Fibroblast of lung (primary cell): ENCODE measurements at regions not wholly inside any gene's neighbourhood (a gene's known extent, or its start where the extent isn't known, plus 50 kb on each side); places are given as distances from the start of the nearest gene placed in this dataset.

Experiments
- DNase-seq, 2 donors: peaks; one replicate each; pipeline versions ENCODE4 v3.0.0 to v3.0.0-alpha.2; 2010; ENCODE audit warnings: low read depth in 2 of 2
- H2AFZ ChIP-seq: 2 replicates; pipeline ENCODE4 v1.5.1; 2012; ENCODE audit warnings: low read length, control low read depth, inconsistent platforms
- H3K27ac ChIP-seq: 2 replicates; pipeline ENCODE4 v1.5.1; 2011; ENCODE audit warnings: low read length, control low read depth; ENCODE audit not compliant: insufficient read depth
- H3K27me3 ChIP-seq: 2 replicates; pipeline ENCODE4 v1.5.1; 2011; ENCODE audit warnings: mild to moderate bottlenecking, low read length; ENCODE audit not compliant: control insufficient read depth, insufficient read depth
- H3K36me3 ChIP-seq: 2 replicates; pipeline ENCODE4 v1.5.1; 2011; ENCODE audit warnings: low read length; ENCODE audit not compliant: control insufficient read depth, insufficient read depth
- H3K4me1 ChIP-seq: 2 replicates; pipeline ENCODE4 v1.5.1; 2011; ENCODE audit warnings: low read length; ENCODE audit not compliant: control insufficient read depth, insufficient read depth; ENCODE audit errors: extremely low read depth
- H3K4me2 ChIP-seq: 2 replicates; pipeline ENCODE4 v1.5.1; 2011; ENCODE audit warnings: low read length, control low read depth; ENCODE audit not compliant: insufficient read depth; ENCODE audit errors: extremely low read depth
- H3K4me3 ChIP-seq, 4 experiments: fragments of 200-600 bp in 1 of 4; sonication (generic) in 1 of 4; replicated peaks in 1 of 4; 2 replicates each; pipeline ENCODE4 v1.5.1; 2011 to 2016; ENCODE audit warnings: low read length in 4 of 4, low read depth in 3 of 4, mild to moderate bottlenecking in 3 of 4, control low read depth in 2 of 4, inconsistent platforms in 1 of 4, mixed read lengths in 1 of 4; ENCODE audit not compliant: insufficient read depth in 1 of 4; ENCODE audit errors: control extremely low read depth in 1 of 4
- H3K79me2 ChIP-seq: 2 replicates; pipeline ENCODE4 v1.5.1; 2012; ENCODE audit warnings: mild to moderate bottlenecking, low read length, inconsistent platforms; ENCODE audit not compliant: control insufficient read depth, insufficient read depth
- H3K9ac ChIP-seq: 2 replicates; pipeline ENCODE4 v1.5.1; 2011; ENCODE audit warnings: mild to moderate bottlenecking, low read length, control low read depth; ENCODE audit not compliant: insufficient read depth
- H3K9me3 ChIP-seq: 2 replicates; pipeline ENCODE4 v1.5.1; 2012; ENCODE audit warnings: low read depth, low read length; ENCODE audit not compliant: control insufficient read depth, insufficient read depth
- H4K20me1 ChIP-seq: 2 replicates; pipeline ENCODE4 v1.5.1; 2011; ENCODE audit warnings: low read length; ENCODE audit not compliant: control insufficient read depth, insufficient read depth; ENCODE audit errors: extremely low read depth
- EZH2 ChIP-seq: IDR thresholded peaks from 2 replicates; pipeline ENCODE4 v1.5.1; 2012; ENCODE audit warnings: low read length, control low read depth, mild to moderate bottlenecking; ENCODE audit errors: missing control alignments
- TF ChIP-seq, protein P1 (sequence below), 2 donors: IDR thresholded peaks in 1 of 2; conservative IDR thresholded peaks in 1 of 2; 1 replicate in 1 of 2; 2 replicates in 1 of 2; pipeline ENCODE4 v1.5.1; 2011 to 2012; ENCODE audit warnings: low read length in 2 of 2, control low read depth in 1 of 2, inconsistent platforms in 1 of 2, low read depth in 1 of 2, mild to moderate bottlenecking in 1 of 2

DNA sequence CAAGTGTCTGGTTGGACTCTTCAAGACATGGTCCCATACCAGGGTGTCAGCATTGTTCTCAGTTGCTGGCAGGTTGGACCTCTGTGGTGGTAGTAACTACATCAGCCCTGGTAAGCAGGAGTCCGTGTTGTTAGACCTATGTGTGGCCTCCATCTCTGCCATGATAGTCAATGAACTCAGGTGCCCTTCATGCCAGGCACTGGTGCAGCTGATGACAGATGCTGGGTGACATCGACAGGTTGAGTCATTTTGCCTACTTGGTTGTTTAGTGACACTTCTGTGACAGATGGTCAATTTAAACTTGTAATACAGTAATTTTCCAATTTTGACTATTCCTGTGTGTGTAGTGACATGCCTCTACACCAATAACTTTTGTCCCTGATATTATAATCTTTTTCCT, 189.7 kb downstream of the SP3 start:
- no peak overlapping the region for H2AFZ ChIP-seq
- H4K20me1 ChIP-seq, result no peaks in the 10 kb centered on the region
- H3K9ac ChIP-seq, result no peak overlapping the region
- no peak overlapping the region for H3K27ac ChIP-seq
- H3K4me3 ChIP-seq, result no peak overlapping the region
- no peaks in the 10 kb centered on the region for H3K79me2 ChIP-seq
- H3K9me3 ChIP-seq, result no peaks in the 10 kb centered on the region
- H3K4me2 ChIP-seq, result no peak overlapping the region
- H3K4me1 ChIP-seq, result no peaks in the 10 kb centered on the region
- no peak for DNase-seq
- H3K27me3 ChIP-seq, result peaks cover 5% of the 10 kb centered on the region
- no peaks in the 10 kb centered on the region for H3K36me3 ChIP-seq
- TF ChIP-seq, protein P1, sequence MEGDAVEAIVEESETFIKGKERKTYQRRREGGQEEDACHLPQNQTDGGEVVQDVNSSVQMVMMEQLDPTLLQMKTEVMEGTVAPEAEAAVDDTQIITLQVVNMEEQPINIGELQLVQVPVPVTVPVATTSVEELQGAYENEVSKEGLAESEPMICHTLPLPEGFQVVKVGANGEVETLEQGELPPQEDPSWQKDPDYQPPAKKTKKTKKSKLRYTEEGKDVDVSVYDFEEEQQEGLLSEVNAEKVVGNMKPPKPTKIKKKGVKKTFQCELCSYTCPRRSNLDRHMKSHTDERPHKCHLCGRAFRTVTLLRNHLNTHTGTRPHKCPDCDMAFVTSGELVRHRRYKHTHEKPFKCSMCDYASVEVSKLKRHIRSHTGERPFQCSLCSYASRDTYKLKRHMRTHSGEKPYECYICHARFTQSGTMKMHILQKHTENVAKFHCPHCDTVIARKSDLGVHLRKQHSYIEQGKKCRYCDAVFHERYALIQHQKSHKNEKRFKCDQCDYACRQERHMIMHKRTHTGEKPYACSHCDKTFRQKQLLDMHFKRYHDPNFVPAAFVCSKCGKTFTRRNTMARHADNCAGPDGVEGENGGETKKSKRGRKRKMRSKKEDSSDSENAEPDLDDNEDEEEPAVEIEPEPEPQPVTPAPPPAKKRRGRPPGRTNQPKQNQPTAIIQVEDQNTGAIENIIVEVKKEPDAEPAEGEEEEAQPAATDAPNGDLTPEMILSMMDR (conservative IDR thresholded peaks at IDR 0.05 in 1 of 2, IDR thresholded peaks at IDR 0.05 in 1 of 2; ENCODE audit: low read depth in 1 of 2, low read length in 2 of 2), result no peak
- no peak for TF ChIP-seq EZH2

DNA sequence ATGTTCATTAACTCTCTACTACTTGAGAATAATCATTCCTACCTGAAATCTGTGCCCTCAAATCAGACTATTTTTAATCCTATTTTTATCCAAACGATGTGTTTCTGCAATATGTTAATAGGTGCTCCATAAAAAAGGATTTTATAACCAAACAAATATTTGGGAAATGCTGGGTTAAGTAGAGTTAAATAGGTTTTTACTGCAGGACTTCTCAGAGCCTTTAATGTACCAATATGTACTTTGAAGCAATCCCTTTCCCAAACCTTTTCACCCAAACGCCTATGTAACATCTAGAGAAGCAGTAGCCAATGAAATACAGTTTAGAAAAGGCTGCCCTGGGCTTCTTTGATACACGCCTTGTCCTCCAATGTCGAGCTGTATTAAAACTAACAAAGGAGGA, 182.5 kb downstream of the SP3 start:
- no peaks in the 10 kb centered on the region for H3K36me3 ChIP-seq
- no peaks in the 10 kb centered on the region for H3K9me3 ChIP-seq
- H3K27ac ChIP-seq, result no peak overlapping the region
- peaks cover 5% of the 10 kb centered on the region for H3K27me3 ChIP-seq
- H3K4me1 ChIP-seq, result no peaks in the 10 kb centered on the region
- H3K4me2 ChIP-seq, result no peak overlapping the region
- no peak overlapping the region for H3K9ac ChIP-seq
- no peaks in the 10 kb centered on the region for H3K79me2 ChIP-seq
- H2AFZ ChIP-seq, result no peak overlapping the region
- no peaks in the 10 kb centered on the region for H4K20me1 ChIP-seq
- TF ChIP-seq EZH2, result no peak
- TF ChIP-seq, protein P1 (conservative IDR thresholded peaks at IDR 0.05 in 1 of 2, IDR thresholded peaks at IDR 0.05 in 1 of 2; ENCODE audit: low read depth in 1 of 2, low read length in 2 of 2), result no peak
- H3K4me3 ChIP-seq, result no peak overlapping the region
- DNase-seq, result no peak

DNA sequence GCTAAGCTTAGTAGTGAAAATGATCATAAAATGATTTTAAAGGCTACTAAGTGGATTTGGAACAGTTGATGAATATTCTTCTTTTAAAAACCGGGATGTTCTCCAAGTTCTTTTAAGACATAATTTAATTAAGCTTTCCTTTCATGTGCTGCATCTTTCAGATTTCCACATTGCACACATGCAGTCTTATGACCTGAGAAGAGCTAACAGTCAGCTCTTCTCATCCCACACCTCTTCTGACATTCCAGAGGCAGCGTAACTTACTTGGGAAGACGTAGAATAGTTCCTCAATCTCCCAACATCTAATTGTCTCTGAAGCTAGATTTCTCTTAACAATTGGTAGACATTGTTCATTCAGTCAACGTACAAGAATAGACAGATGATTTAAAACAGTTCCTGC, 181.8 kb downstream of the SP3 start:
- DNase-seq, result peak in 1 of 2 donors; percentile 19
- H3K79me2 ChIP-seq, result no peaks in the 10 kb centered on the region
- H3K9ac ChIP-seq, result no peak overlapping the region
- H3K4me1 ChIP-seq, result no peaks in the 10 kb centered on the region
- no peaks in the 10 kb centered on the region for H3K36me3 ChIP-seq
- no peaks in the 10 kb centered on the region for H4K20me1 ChIP-seq
- H3K27ac ChIP-seq, result no peak overlapping the region
- no peak overlapping the region for H3K4me3 ChIP-seq
- H3K4me2 ChIP-seq, result no peak overlapping the region
- TF ChIP-seq, protein P1 (conservative IDR thresholded peaks at IDR 0.05 in 1 of 2, IDR thresholded peaks at IDR 0.05 in 1 of 2; ENCODE audit: low read depth in 1 of 2, low read length in 2 of 2), result no peak
- TF ChIP-seq EZH2, result no peak
- H3K9me3 ChIP-seq, result no peaks in the 10 kb centered on the region
- H2AFZ ChIP-seq, result no peak overlapping the region
- H3K27me3 ChIP-seq, result peaks cover 5% of the 10 kb centered on the region
